Heart left ventricle (tissue), 13 donors: ENCODE measurements at regions not wholly inside any gene's neighbourhood (a gene's known extent, or its start where the extent isn't known, plus 50 kb on each side); places are given as distances from the start of the nearest gene placed in this dataset.

ENCODE experiments used
- POLR2A ChIP-seq, 2 donors: fragments of 450-650 bp; IDR thresholded peaks; one replicate each; pipeline ENCODE4 v1.6.1; 2017; ENCODE audit warnings: antibody characterized with exemption in 2 of 2, mild to moderate bottlenecking in 2 of 2, moderate library complexity in 2 of 2
- TF ChIP-seq, protein P1 (sequence below), 12 donors: fragments of 200-600 bp; sonication (generic) in 4 of 12; IDR thresholded peaks; one replicate each; pipeline versions ENCODE4 v1.5.0 to v1.8.0; 2018 to 2022; ENCODE audit warnings: antibody characterized with exemption in 12 of 12, mild to moderate bottlenecking in 5 of 12
- donor health status: ischemic (EF 13 %, LVEDD 7.1; RV severe dilation, severe dysfunction).
- donor health status: DM: no; HTN: yes; CAD: no.
- donor health status: DM: no; HTN: no; CAD: no.
- donor health status: ischemic (EF 25% LVEDD 6.9; RV normal size, moderate dysfunction).
- donor health status: ischemic (EF 25% LVEDD 5.7; RV mildly dilated, moderate dysfunction).
- donor health status: ischemic (EF 35%, LVEDD 5.7; RV mildly dilated, moderate dysfunction).
- donor health status: nonischemic (EF 11% LVEDD 7.7; RV severe dilation, severe dysfunction).
- donor health status: DM: yes; HTN: yes; CAD: no.
- donor health status: PGD.
- donor health status: ischemic (EF 29% LVEDD 5.4; RV normal size, mild dysfunction).
- donor health status: nonischemic (EF 23%, LVEDD 6.1; RV moderate dilation, normal function).

- TF ChIP-seq, protein P1, sequence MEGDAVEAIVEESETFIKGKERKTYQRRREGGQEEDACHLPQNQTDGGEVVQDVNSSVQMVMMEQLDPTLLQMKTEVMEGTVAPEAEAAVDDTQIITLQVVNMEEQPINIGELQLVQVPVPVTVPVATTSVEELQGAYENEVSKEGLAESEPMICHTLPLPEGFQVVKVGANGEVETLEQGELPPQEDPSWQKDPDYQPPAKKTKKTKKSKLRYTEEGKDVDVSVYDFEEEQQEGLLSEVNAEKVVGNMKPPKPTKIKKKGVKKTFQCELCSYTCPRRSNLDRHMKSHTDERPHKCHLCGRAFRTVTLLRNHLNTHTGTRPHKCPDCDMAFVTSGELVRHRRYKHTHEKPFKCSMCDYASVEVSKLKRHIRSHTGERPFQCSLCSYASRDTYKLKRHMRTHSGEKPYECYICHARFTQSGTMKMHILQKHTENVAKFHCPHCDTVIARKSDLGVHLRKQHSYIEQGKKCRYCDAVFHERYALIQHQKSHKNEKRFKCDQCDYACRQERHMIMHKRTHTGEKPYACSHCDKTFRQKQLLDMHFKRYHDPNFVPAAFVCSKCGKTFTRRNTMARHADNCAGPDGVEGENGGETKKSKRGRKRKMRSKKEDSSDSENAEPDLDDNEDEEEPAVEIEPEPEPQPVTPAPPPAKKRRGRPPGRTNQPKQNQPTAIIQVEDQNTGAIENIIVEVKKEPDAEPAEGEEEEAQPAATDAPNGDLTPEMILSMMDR (IDR thresholded peaks at IDR 0.05), result no peak
- TF ChIP-seq POLR2A (IDR thresholded peaks at IDR 0.05), result no peak
Measured at GRCh38 chr9:107881626-107882300, 392.2 kb upstream of the KLF4 start.
